Testis (tissue), 2 donors: ENCODE measurements at regions not wholly inside any gene's neighbourhood (a gene's known extent, or its start where the extent isn't known, plus 50 kb on each side); places are given as distances from the start of the nearest gene placed in this dataset.
"Not testable (repeated sequence)": the region's sequence is repeated elsewhere in the genome, so short reads cannot be mapped to it uniquely, and the experiment has no call there.

Experiments
- CTCF ChIP-seq, 3 experiments: fragments of 450-650 bp in 2 of 3; fragments of 200-600 bp in 1 of 3; sonication (generic) in 1 of 3; IDR thresholded peaks; one replicate each; pipeline ENCODE4 v1.5.1; 2016 to 2019; ENCODE audit warnings: antibody characterized with exemption in 3 of 3, mild to moderate bottlenecking in 2 of 3, moderate library complexity in 1 of 3
- POLR2A ChIP-seq: fragments of 450-650 bp; IDR thresholded peaks from one replicate; pipeline ENCODE4 v1.6.1; 2017; ENCODE audit warnings: antibody characterized with exemption, mild to moderate bottlenecking, moderate library complexity

DNA sequence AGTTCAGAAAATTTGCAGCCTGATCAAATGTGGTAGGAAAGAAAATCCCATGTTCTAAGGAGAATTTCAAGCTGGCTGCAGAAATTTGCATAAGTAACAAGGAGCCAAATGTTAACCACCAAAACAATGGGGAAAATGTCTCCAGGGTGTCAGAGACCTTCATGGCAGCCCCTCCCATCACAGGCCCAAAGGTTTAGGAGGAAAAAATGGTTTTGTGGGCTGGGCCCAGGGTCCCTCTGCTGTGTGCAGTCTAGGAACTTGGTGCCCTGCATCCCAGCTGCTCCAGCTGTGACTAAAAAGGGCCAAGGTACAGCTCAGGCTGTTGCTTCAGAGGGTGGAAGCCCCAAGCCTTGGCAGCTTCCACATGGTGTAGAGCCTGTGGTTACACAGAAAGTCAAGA lies 79.8 kb downstream of the WSB1 start:
- not testable (repeated sequence) for TF ChIP-seq POLR2A; CTCF (IDR thresholded peaks at IDR 0.05)
